ENCODE measurements at regions not wholly inside any gene's neighbourhood (a gene's known extent, or its start where the extent isn't known, plus 50 kb on each side); places are given as distances from the start of the nearest gene placed in this dataset.

DNA sequence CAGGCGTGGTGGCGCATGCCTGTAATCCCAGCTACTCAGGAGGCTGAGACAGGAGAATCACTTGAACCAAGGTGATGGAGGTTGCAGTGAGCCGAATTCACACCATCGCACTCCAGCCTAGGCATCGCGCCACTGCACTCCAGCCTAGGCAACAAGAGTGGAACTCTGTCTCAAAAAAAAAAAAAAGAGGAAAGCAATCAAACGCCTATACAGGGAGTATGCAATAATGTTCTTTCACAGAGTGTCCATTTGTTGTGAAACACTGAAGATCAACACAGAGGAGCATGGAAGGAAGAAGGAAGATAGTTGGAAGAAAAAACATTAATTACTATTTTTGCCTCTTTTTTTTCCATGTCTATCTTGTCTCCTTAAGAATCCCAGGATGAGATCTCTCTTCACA, 113.4 kb downstream of the FBXO8 start:
- TF ChIP-seq, protein P1, sequence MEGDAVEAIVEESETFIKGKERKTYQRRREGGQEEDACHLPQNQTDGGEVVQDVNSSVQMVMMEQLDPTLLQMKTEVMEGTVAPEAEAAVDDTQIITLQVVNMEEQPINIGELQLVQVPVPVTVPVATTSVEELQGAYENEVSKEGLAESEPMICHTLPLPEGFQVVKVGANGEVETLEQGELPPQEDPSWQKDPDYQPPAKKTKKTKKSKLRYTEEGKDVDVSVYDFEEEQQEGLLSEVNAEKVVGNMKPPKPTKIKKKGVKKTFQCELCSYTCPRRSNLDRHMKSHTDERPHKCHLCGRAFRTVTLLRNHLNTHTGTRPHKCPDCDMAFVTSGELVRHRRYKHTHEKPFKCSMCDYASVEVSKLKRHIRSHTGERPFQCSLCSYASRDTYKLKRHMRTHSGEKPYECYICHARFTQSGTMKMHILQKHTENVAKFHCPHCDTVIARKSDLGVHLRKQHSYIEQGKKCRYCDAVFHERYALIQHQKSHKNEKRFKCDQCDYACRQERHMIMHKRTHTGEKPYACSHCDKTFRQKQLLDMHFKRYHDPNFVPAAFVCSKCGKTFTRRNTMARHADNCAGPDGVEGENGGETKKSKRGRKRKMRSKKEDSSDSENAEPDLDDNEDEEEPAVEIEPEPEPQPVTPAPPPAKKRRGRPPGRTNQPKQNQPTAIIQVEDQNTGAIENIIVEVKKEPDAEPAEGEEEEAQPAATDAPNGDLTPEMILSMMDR (IDR thresholded peaks at IDR 0.05): no peak
- no peak for TF ChIP-seq POLR2A (IDR thresholded peaks at IDR 0.05)
- no peak for TF ChIP-seq EP300 (IDR thresholded peaks at IDR 0.05)
